Lower leg skin (tissue), 4 donors: ENCODE measurements at regions not wholly inside any gene's neighbourhood (a gene's known extent, or its start where the extent isn't known, plus 50 kb on each side); places are given as distances from the start of the nearest gene placed in this dataset.
"Not testable (repeated sequence)": the region's sequence is repeated elsewhere in the genome, so short reads cannot be mapped to it uniquely, and the experiment has no call there.

Source experiments
- DNase-seq, 2 donors: peaks; one replicate each; pipeline ENCODE4 v3.0.0-alpha.2; 2019; ENCODE audit warnings: low spot score in 2 of 2
- H3K4me3 ChIP-seq: fragments of 200-600 bp; sonication (generic); 2 replicates; pipeline ENCODE4 v1.5.1; 2017; ENCODE audit warnings: mild to moderate bottlenecking, low read depth; ENCODE audit not compliant: poor library complexity, severe bottlenecking
- CTCF ChIP-seq, 3 donors: fragments of 450-650 bp; IDR thresholded peaks; one replicate each; pipeline ENCODE4 v1.5.1; 2016; ENCODE audit warnings: antibody characterized with exemption in 3 of 3, mild to moderate bottlenecking in 3 of 3, moderate library complexity in 2 of 3
- POLR2A ChIP-seq, 2 donors: fragments of 450-650 bp; IDR thresholded peaks; one replicate each; pipeline ENCODE4 v1.6.1; 2016 to 2017; ENCODE audit warnings: antibody characterized with exemption in 2 of 2, mild to moderate bottlenecking in 1 of 2, moderate library complexity in 1 of 2
- WGBS, 2 donors: methylation state at CpG; one replicate each; pipeline ENCODE4 v1.1.5; 2018; 5-methylcytosine and 5-hydroxymethylcytosine counted together
- intact Hi-C: fragments of 100-400 bp; cut with DNase I; formaldehyde crosslinking; loops from one replicate; pipeline ENCODE4 v1.15.0; 2023; ENCODE audit warnings: low total_unique reads

GRCh38 chr21:27035791-27036190 lies 68.9 kb upstream of the ADAMTS5 start:
- no peak overlapping the region for H3K4me3 ChIP-seq
- intact Hi-C loops, result no loop called here
- WGBS, 2 donors, result 53 to 65% methylated on average over 4 of the region's 4 CpGs
- DNase-seq, result no peak
- no peak for TF ChIP-seq POLR2A (IDR thresholded peaks at IDR 0.05)
- no peak for TF ChIP-seq CTCF (IDR thresholded peaks at IDR 0.05)

GRCh38 chr21:27034796-27035195 lies 67.9 kb upstream of the ADAMTS5 start:
- H3K4me3 ChIP-seq, result no peak overlapping the region
- intact Hi-C loops, result no loop called here
- no peak for DNase-seq
- WGBS, 2 donors, result 84 to 96% methylated on average over 1 of the region's 1 CpG
- TF ChIP-seq CTCF (IDR thresholded peaks at IDR 0.05) (no peak), POLR2A (IDR thresholded peaks at IDR 0.05) (no peak)

- 40 to 64% methylated on average over 3 of the region's 3 CpGs for WGBS, 2 donors
- intact Hi-C loops, result no loop called here
- DNase-seq, result no peak
- TF ChIP-seq CTCF (IDR thresholded peaks at IDR 0.05), result no peak
- no peak for TF ChIP-seq POLR2A (IDR thresholded peaks at IDR 0.05)
- no peak overlapping the region for H3K4me3 ChIP-seq
Observed at GRCh38 chr21:27033471-27033870, 66.6 kb upstream of the ADAMTS5 start.

GRCh38 chr21:27026501-27026900 lies 59.6 kb upstream of the ADAMTS5 start:
- no peak for TF ChIP-seq POLR2A (IDR thresholded peaks at IDR 0.05)
- TF ChIP-seq CTCF (IDR thresholded peaks at IDR 0.05), result no peak
- H3K4me3 ChIP-seq, result no peak overlapping the region
- intact Hi-C loops, result no loop called here
- no peak for DNase-seq
- WGBS, 2 donors, result 68 to 73% methylated on average over 1 of the region's 1 CpG

- DNase-seq, intact Hi-C loops, H3K4me3 ChIP-seq: not testable (repeated sequence)
- 73 to 79% methylated on average over 10 of the region's 10 CpGs for WGBS, 2 donors
Observed at GRCh38 chr21:27025708-27026107, 58.8 kb upstream of the ADAMTS5 start.

GRCh38 chr21:27024971-27025370 lies 58.1 kb upstream of the ADAMTS5 start:
- H3K4me3 ChIP-seq, result no peak overlapping the region
- TF ChIP-seq CTCF (IDR thresholded peaks at IDR 0.05), result no peak
- TF ChIP-seq POLR2A (IDR thresholded peaks at IDR 0.05), result no peak
- WGBS, 2 donors, result 88 to 91% methylated on average over 1 of the region's 1 CpG
- DNase-seq, result no peak
- intact Hi-C loops, result no loop called here
